OCI-LY7 (cell line): ENCODE measurements at regions not wholly inside any gene's neighbourhood (a gene's known extent, or its start where the extent isn't known, plus 50 kb on each side); places are given as distances from the start of the nearest gene placed in this dataset.

Experiments
- BruUV-seq: library from RNA; stranded (reverse); fragments of 400-500 nt; replicated peaks from 2 replicates; lab custom pipeline; 2021; lab: Mats Ljungman, UMichigan
- CTCF ChIA-PET: fragments of 300-600 bp; sonication (Branson Sonifier 250); formaldehyde crosslinking; loops from one replicate; lab custom pipeline; 2022; ENCODE audit warnings: antibody characterized with exemption; ENCODE audit not compliant: unreplicated experiment; lab: Charles Lee
- POLR2A ChIA-PET: fragments of 300-600 bp; sonication (Branson Sonifier 250); formaldehyde crosslinking; loops from one replicate; lab custom pipeline; 2022; ENCODE audit warnings: antibody characterized with exemption; lab: Charles Lee
- DNase-seq: peaks from one replicate; pipeline ENCODE4 v3.0.0-alpha.2; 2015; ENCODE audit warnings: low spot score
- H2AFZ ChIP-seq: fragments of 200-600 bp; sonication (generic), shearing (Covaris generic); 2 replicates; pipeline ENCODE4 v1.6.1; 2014; ENCODE audit warnings: mild to moderate bottlenecking, antibody characterized with exemption, low read length, moderate library complexity
- H3K27ac ChIP-seq: fragments of 200-600 bp; sonication (generic); 2 replicates; pipeline ENCODE4 v1.5.1; 2014; ENCODE audit warnings: mixed run types, low read depth, mild to moderate bottlenecking, moderate library complexity, low read length, inconsistent platforms; ENCODE audit not compliant: poor library complexity, severe bottlenecking
- H3K36me3 ChIP-seq: fragments of 200-600 bp; sonication (generic); 2 replicates; pipeline ENCODE4 v1.6.1; 2014; ENCODE audit warnings: mild to moderate bottlenecking, antibody characterized with exemption, low read length, moderate library complexity, mixed read lengths; ENCODE audit not compliant: insufficient read depth
- H3K4me1 ChIP-seq: fragments of 200-600 bp; sonication (generic); 2 replicates; pipeline ENCODE4 v1.5.1; 2014; ENCODE audit warnings: mild to moderate bottlenecking, low read length; ENCODE audit not compliant: insufficient read depth, poor library complexity, severe bottlenecking
- H3K4me2 ChIP-seq: fragments of 200-600 bp; sonication (generic); 2 replicates; pipeline ENCODE4 v1.6.1; 2014; ENCODE audit warnings: mild to moderate bottlenecking, low read length
- H3K4me3 ChIP-seq: fragments of 200-600 bp; sonication (generic); 2 replicates; pipeline ENCODE4 v1.5.1; 2014; ENCODE audit warnings: mild to moderate bottlenecking, low read depth, low read length; ENCODE audit not compliant: poor library complexity, severe bottlenecking
- H3K79me2 ChIP-seq: fragments of 200-600 bp; sonication (generic); 2 replicates; pipeline ENCODE4 v1.6.1; 2016; ENCODE audit warnings: low read depth, mild to moderate bottlenecking, low read length, moderate library complexity, mixed read lengths; ENCODE audit not compliant: insufficient read depth
- H3K9me2 ChIP-seq: fragments of 200-600 bp; sonication (generic); 2 replicates; pipeline ENCODE4 v1.6.1; 2016; ENCODE audit warnings: mild to moderate bottlenecking, low read length, mixed read lengths; ENCODE audit not compliant: insufficient read depth
- H3K9me3 ChIP-seq: fragments of 200-600 bp; sonication (generic); 2 replicates; pipeline ENCODE4 v1.6.1; 2014; ENCODE audit warnings: mild to moderate bottlenecking, mixed run types, low read length, mixed read lengths
- H4K20me1 ChIP-seq: fragments of 200-600 bp; sonication (generic); 2 replicates; pipeline ENCODE4 v1.6.1; 2014; ENCODE audit warnings: mild to moderate bottlenecking, antibody characterized with exemption, low read length, moderate library complexity, mixed read lengths; ENCODE audit not compliant: insufficient read depth
- EZH2phosphoT487 ChIP-seq: fragments of 200-600 bp; sonication (generic); IDR thresholded peaks from 2 replicates; pipeline ENCODE4 v1.6.1; 2018; ENCODE audit warnings: low read depth, borderline replicate concordance, mild to moderate bottlenecking, mixed run types, antibody characterized with exemption, low read length, moderate library complexity, mixed read lengths
- intact Hi-C: fragments of 100-400 bp; cut with micrococcal nuclease; formaldehyde crosslinking; loops from one replicate; pipeline ENCODE4 v1.10.0; 2022; ENCODE audit not compliant: unreplicated experiment
- TF ChIP-seq, protein P1 (sequence below): fragments of 200-600 bp; sonication (generic); conservative IDR thresholded peaks from 2 replicates; pipeline ENCODE4 v1.5.1; 2014; ENCODE audit warnings: mild to moderate bottlenecking, antibody characterized with exemption, low read length, moderate library complexity, mixed read lengths

DNA sequence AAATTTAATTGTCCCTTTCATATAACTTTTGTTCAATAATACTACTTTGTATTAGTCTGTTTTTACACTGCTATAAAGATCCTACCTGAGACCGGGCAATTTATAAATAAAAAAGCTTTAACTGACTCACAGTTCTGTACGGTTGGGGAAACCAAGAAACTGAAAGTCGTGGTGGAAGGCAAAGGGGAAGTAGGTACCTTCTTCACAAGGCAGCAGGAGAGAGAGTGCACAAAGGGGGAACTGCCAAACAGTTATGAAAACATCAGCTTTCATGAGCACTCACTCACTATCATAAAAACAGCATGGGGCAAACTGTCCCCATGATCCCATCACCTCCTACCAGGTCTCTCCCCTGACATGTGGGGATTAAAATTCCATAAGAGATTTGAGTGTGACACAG is 1069.0 kb downstream of the FSCB start:
- H3K79me2 ChIP-seq: no peaks in the 10 kb centered on the region
- H3K27ac ChIP-seq: no peak overlapping the region
- H3K4me3 ChIP-seq: no peak overlapping the region
- TF ChIP-seq, protein P1, sequence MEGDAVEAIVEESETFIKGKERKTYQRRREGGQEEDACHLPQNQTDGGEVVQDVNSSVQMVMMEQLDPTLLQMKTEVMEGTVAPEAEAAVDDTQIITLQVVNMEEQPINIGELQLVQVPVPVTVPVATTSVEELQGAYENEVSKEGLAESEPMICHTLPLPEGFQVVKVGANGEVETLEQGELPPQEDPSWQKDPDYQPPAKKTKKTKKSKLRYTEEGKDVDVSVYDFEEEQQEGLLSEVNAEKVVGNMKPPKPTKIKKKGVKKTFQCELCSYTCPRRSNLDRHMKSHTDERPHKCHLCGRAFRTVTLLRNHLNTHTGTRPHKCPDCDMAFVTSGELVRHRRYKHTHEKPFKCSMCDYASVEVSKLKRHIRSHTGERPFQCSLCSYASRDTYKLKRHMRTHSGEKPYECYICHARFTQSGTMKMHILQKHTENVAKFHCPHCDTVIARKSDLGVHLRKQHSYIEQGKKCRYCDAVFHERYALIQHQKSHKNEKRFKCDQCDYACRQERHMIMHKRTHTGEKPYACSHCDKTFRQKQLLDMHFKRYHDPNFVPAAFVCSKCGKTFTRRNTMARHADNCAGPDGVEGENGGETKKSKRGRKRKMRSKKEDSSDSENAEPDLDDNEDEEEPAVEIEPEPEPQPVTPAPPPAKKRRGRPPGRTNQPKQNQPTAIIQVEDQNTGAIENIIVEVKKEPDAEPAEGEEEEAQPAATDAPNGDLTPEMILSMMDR: no peak
- TF ChIP-seq EZH2phosphoT487: no peak
- no peaks in the 10 kb centered on the region for H3K4me1 ChIP-seq
- CTCF ChIA-PET: no interaction called here
- no peak overlapping the region for H2AFZ ChIP-seq
- no peaks in the 10 kb centered on the region for H4K20me1 ChIP-seq
- H3K36me3 ChIP-seq: no peaks in the 10 kb centered on the region
- H3K9me2 ChIP-seq: no peaks in the 10 kb centered on the region
- intact Hi-C loops: no loop called here
- no TSS peak for BruUV-seq
- DNase-seq: no peak
- H3K9me3 ChIP-seq: no peaks in the 10 kb centered on the region
- H3K4me2 ChIP-seq: no peak overlapping the region
- POLR2A ChIA-PET: no interaction called here

DNA sequence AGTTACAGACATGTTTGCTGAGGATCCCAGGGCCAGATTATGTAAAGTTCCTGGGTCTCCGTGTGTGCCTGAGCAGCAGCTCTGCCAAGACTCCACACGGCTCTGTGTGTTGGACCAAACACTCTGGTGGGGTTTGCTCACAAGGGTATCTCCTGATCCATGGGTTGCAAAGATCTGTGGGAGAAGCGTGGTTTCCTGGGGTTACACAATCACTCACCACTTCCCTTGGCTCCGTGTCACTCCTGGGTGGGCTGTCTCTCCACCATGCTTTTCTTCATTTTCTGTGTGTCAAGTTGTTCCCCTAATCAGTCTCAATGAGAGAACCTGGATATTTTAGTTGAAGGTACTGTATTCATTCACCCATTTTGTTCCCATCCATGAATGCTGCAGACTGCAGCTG is 1088.8 kb downstream of the FSCB start:
- Histone ChIP-seq H3K79me2 (no peaks in the 10 kb centered on the region), H3K9me2 (no peaks in the 10 kb centered on the region), H4K20me1 (no peaks in the 10 kb centered on the region), H2AFZ (no peak overlapping the region), H3K9me3 (no peaks in the 10 kb centered on the region), H3K4me1 (no peaks in the 10 kb centered on the region), H3K27ac (no peak overlapping the region), H3K4me3 (no peak overlapping the region), H3K36me3 (no peaks in the 10 kb centered on the region), H3K4me2 (no peak overlapping the region)
- TF ChIP-seq EZH2phosphoT487: no peak
- TF ChIP-seq, protein P1: no peak
- POLR2A ChIA-PET: no interaction called here
- no peak for DNase-seq
- CTCF ChIA-PET: no interaction called here
- intact Hi-C loops: no loop called here
- BruUV-seq: no TSS peak

DNA sequence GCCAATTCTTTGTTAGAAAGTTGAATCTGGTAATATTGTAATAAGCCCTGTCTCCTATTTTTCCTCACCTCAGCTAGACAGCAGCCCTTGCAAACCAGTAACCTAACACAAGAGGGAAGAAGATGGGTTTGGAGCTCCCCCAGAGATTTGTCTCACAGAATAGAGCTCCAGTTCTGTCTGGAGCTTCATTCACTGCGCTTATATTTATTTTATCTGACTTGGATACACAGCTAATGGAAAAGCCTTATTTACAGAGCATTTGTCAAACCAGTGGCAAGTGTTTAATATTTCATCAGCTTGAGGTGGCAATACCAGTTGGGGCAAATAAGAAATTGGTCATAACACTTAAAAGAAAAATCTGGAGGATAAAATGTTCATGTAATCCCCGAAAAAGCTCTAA is 1094.0 kb downstream of the FSCB start:
- Histone ChIP-seq H4K20me1 (no peaks in the 10 kb centered on the region), H3K4me2 (no peak overlapping the region), H3K36me3 (no peaks in the 10 kb centered on the region), H2AFZ (no peak overlapping the region), H3K9me3 (no peaks in the 10 kb centered on the region), H3K27ac (no peak overlapping the region), H3K4me3 (no peak overlapping the region), H3K9me2 (no peaks in the 10 kb centered on the region), H3K4me1 (no peaks in the 10 kb centered on the region), H3K79me2 (no peaks in the 10 kb centered on the region)
- intact Hi-C loops: no loop called here
- DNase-seq: no peak
- ChIA-PET POLR2A (no interaction called here), CTCF (no interaction called here)
- no TSS peak for BruUV-seq
- TF ChIP-seq, protein P1: no peak
- TF ChIP-seq EZH2phosphoT487: no peak
